ENCODE measurements at regions not wholly inside any gene's neighbourhood (a gene's known extent, or its start where the extent isn't known, plus 50 kb on each side); places are given as distances from the start of the nearest gene placed in this dataset.

DNA sequence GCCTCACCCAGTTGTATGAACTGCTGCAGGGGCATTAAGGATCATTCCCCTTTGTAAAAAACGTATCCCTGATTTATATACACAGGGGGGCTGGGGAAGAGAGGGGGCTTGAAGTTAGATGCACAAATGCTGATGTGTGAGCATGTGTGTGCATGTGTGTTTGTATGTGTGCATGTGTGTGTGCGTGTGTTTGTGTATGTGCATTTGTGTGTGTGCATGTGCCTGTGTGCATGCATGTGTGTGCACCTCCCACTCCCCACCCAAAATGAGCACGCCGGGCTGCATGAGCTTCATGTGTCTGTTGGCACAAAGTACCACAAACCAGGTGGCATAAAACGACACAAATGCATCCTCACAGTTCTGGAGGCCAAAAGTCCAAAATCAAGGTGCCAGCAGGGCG lies 1315.2 kb downstream of the TBC1D22A start:
- TF ChIP-seq POLR2A (IDR thresholded peaks at IDR 0.05) = no peak
- TF ChIP-seq, protein P1, sequence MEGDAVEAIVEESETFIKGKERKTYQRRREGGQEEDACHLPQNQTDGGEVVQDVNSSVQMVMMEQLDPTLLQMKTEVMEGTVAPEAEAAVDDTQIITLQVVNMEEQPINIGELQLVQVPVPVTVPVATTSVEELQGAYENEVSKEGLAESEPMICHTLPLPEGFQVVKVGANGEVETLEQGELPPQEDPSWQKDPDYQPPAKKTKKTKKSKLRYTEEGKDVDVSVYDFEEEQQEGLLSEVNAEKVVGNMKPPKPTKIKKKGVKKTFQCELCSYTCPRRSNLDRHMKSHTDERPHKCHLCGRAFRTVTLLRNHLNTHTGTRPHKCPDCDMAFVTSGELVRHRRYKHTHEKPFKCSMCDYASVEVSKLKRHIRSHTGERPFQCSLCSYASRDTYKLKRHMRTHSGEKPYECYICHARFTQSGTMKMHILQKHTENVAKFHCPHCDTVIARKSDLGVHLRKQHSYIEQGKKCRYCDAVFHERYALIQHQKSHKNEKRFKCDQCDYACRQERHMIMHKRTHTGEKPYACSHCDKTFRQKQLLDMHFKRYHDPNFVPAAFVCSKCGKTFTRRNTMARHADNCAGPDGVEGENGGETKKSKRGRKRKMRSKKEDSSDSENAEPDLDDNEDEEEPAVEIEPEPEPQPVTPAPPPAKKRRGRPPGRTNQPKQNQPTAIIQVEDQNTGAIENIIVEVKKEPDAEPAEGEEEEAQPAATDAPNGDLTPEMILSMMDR (IDR thresholded peaks at IDR 0.05) = no peak
- TF ChIP-seq POLR2AphosphoS5 (IDR thresholded peaks at IDR 0.05) = no peak
- TF ChIP-seq EP300 (IDR thresholded peaks at IDR 0.05) = no peak
